HCT116 (cell line): ENCODE measurements at regions not wholly inside any gene's neighbourhood (a gene's known extent, or its start where the extent isn't known, plus 50 kb on each side); places are given as distances from the start of the nearest gene placed in this dataset.

Source experiments
- ATAC-seq: fragments of 200-7000 bp; cut with Tn5 transposase; 2 replicates; pipeline ENCODE4 v1.9.1; 2020; ENCODE audit warnings: mild to moderate bottlenecking, moderate library complexity
- BruUV-seq: library from RNA; stranded (reverse); fragments of 400-500 nt; replicated peaks from 2 replicates; lab custom pipeline; 2021; lab: Mats Ljungman, UMichigan
- CTCF ChIA-PET: fragments of 300-600 bp; sonication (Branson Sonifier 250); formaldehyde crosslinking; loops from one replicate; lab custom pipeline; 2021; ENCODE audit warnings: antibody characterized with exemption; lab: Charles Lee
- POLR2A ChIA-PET: fragments of 300-600, 350-600 bp; sonication (Branson Sonifier 250); formaldehyde crosslinking; loops from one replicate; lab custom pipeline; 2021; ENCODE audit warnings: antibody characterized with exemption; lab: Charles Lee
- RAD21 ChIA-PET, 2 experiments: fragments of 300-600 bp; sonication (Branson Sonifier 250); formaldehyde crosslinking; loops; one replicate each; lab custom pipeline; 2023; ENCODE audit warnings: low total read pairs in 2 of 2; ENCODE audit not compliant: uncharacterized antibody in 2 of 2, unreplicated experiment in 2 of 2, low non-redundant PET in 1 of 2; lab: Charles Lee
- DNase-seq: peaks from one replicate; pipeline ENCODE4 v3.0.0-alpha.2; 2010; ENCODE audit warnings: low read depth, low spot score
- H2AFZ ChIP-seq: fragments of 200-600 bp; shearing (Covaris generic), sonication (generic); 2 replicates; pipeline ENCODE4 v1.6.1; 2017; ENCODE audit warnings: low read depth, mixed run types, mixed read lengths, antibody characterized with exemption, low read length; ENCODE audit not compliant: poor library complexity, severe bottlenecking
- H3K27ac ChIP-seq: 2 replicates; pipeline ENCODE4 v1.5.1; 2012; ENCODE audit warnings: low read depth, low read length
- H3K27me3 ChIP-seq: fragments of 200-600 bp; sonication (generic); 2 replicates; pipeline ENCODE4 v1.6.1; 2016; ENCODE audit warnings: mixed run types, low read length, mixed read lengths; ENCODE audit not compliant: insufficient read depth
- H3K36me3 ChIP-seq, 2 experiments: fragments of 200-500 bp in 1 of 2; fragments of 200-600 bp in 1 of 2; sonication (Bioruptor generic) in 1 of 2; sonication (generic) in 1 of 2; 2 replicates each; pipeline versions ENCODE4 v1.5.1 to v1.6.1; 2014 to 2016; ENCODE audit warnings: low read length in 2 of 2, inconsistent platforms in 1 of 2, mixed read lengths in 1 of 2, mixed run types in 1 of 2; ENCODE audit not compliant: insufficient read depth in 2 of 2, control insufficient read depth in 1 of 2
- H3K4me1 ChIP-seq, 2 experiments: fragments of 200-600 bp in 1 of 2; sonication (generic) in 1 of 2; 2 replicates each; pipeline versions ENCODE4 v1.5.1 to v1.6.1; 2012 to 2017; ENCODE audit warnings: low read length in 2 of 2, inconsistent platforms in 1 of 2, mild to moderate bottlenecking in 1 of 2, mixed read lengths in 1 of 2, mixed run types in 1 of 2, moderate library complexity in 1 of 2; ENCODE audit not compliant: insufficient read depth in 2 of 2, control insufficient read depth in 1 of 2
- H3K4me2 ChIP-seq: fragments of 200-600 bp; sonication (generic); 2 replicates; pipeline ENCODE4 v1.6.1; 2017; ENCODE audit warnings: mixed run types, low read length, mixed read lengths
- H3K4me3 ChIP-seq, 2 experiments: fragments of 200-600 bp in 1 of 2; sonication (generic) in 1 of 2; replicated peaks in 1 of 2; 2 replicates each; pipeline ENCODE4 v1.5.1; 2011 to 2016; ENCODE audit warnings: low read length in 2 of 2, control low read depth in 1 of 2, low read depth in 1 of 2, mild to moderate bottlenecking in 1 of 2, mixed read lengths in 1 of 2, mixed run types in 1 of 2
- H3K79me2 ChIP-seq: fragments of 200-600 bp; sonication (generic); 2 replicates; pipeline ENCODE4 v1.6.1; 2017; ENCODE audit warnings: mild to moderate bottlenecking, mixed run types, low read length, moderate library complexity, mixed read lengths; ENCODE audit not compliant: insufficient read depth
- H3K9ac ChIP-seq: fragments of 200-600 bp; sonication (generic); 2 replicates; pipeline ENCODE4 v1.6.1; 2016; ENCODE audit warnings: low read length, mixed read lengths
- H3K9me2 ChIP-seq: fragments of 200-600 bp; sonication (generic), shearing (Covaris generic); 2 replicates; pipeline ENCODE4 v1.6.1; 2017; ENCODE audit warnings: mixed run types, mild to moderate bottlenecking, moderate library complexity; ENCODE audit not compliant: insufficient read depth
- H3K9me3 ChIP-seq, 2 experiments: fragments of 200-500 bp in 1 of 2; fragments of 200-600 bp in 1 of 2; sonication (Bioruptor generic) in 1 of 2; sonication (generic) in 1 of 2; 2 replicates each; pipeline ENCODE4 v1.6.1; 2014 to 2017; ENCODE audit warnings: low read length in 2 of 2, mixed read lengths in 2 of 2, inconsistent platforms in 1 of 2, low read depth in 1 of 2, mild to moderate bottlenecking in 1 of 2, mixed run types in 1 of 2, moderate library complexity in 1 of 2; ENCODE audit not compliant: control insufficient read depth in 1 of 2, insufficient read depth in 1 of 2
- H4K20me1 ChIP-seq: fragments of 200-600 bp; sonication (generic), shearing (Covaris generic); 2 replicates; pipeline ENCODE4 v1.6.1; 2017; ENCODE audit warnings: mixed run types, mild to moderate bottlenecking, moderate library complexity; ENCODE audit not compliant: insufficient read depth
- ATF3 ChIP-seq: IDR thresholded peaks from 2 replicates; pipeline ENCODE4 v1.6.1; 2012
- CEBPB ChIP-seq: IDR thresholded peaks from 2 replicates; pipeline ENCODE4 v1.6.1; 2012; ENCODE audit warnings: low read depth
- ELF1 ChIP-seq: IDR thresholded peaks from 2 replicates; pipeline ENCODE4 v1.6.1; 2012; ENCODE audit warnings: low read depth, borderline replicate concordance
- EZH2phosphoT487 ChIP-seq: fragments of 200-600 bp; IDR thresholded peaks from 2 replicates; pipeline ENCODE4 v1.6.1; 2018; ENCODE audit warnings: antibody characterized with exemption, borderline replicate concordance
- MAX ChIP-seq: IDR thresholded peaks from 2 replicates; pipeline ENCODE4 v1.6.1; 2012
- POLR2A ChIP-seq: IDR thresholded peaks from 2 replicates; pipeline ENCODE4 v1.7.0; 2011; ENCODE audit warnings: borderline replicate concordance; ENCODE audit not compliant: insufficient read depth, insufficient read length; ENCODE audit errors: extremely low read depth
- RAD21 ChIP-seq: IDR thresholded peaks from 2 replicates; pipeline ENCODE4 v1.6.1; 2012; ENCODE audit warnings: low read depth, mild to moderate bottlenecking
- REST ChIP-seq: IDR thresholded peaks from 2 replicates; pipeline ENCODE4 v1.6.1; 2012; ENCODE audit warnings: low read depth
- TCF7L2 ChIP-seq: IDR thresholded peaks from 2 replicates; pipeline ENCODE4 v1.7.0; 2011; ENCODE audit warnings: borderline replicate concordance, inconsistent platforms; ENCODE audit not compliant: insufficient read depth, insufficient read length; ENCODE audit errors: extremely low read depth
- YY1 ChIP-seq: IDR thresholded peaks from 2 replicates; pipeline ENCODE4 v1.6.1; 2011; ENCODE audit warnings: low read length, low read depth, moderate library complexity, mild to moderate bottlenecking; ENCODE audit not compliant: insufficient replicate concordance; ENCODE audit errors: extremely low read depth
- ZBTB33 ChIP-seq: IDR thresholded peaks from 2 replicates; pipeline ENCODE4 v1.6.1; 2011; ENCODE audit warnings: mild to moderate bottlenecking, low read length, moderate library complexity; ENCODE audit not compliant: insufficient replicate concordance; ENCODE audit errors: extremely low read depth
- intact Hi-C: fragments of 100-400 bp; cut with micrococcal nuclease; formaldehyde crosslinking; loops from 2 replicates; pipeline ENCODE4 v1.10.0; 2022

DNA sequence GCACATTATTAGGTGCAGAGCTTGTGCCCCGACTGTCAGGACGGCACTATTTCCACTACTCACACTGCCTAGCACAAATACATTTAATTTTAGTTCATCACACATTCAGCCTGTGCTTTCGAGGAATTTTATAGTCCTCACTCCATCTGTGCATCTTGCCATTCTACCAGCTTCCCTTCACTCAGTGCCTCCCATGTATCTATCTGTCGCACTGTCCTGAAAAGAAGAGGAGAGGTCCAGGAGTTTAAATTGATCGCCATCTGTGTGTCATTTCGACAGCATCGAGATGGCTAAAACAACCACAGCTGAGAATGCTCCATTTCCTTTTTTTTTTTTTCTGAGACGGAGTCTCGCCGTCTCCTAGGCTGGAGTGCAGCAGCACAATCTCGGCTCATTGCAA lies 97.6 kb upstream of the FOXN3 start:
- Histone ChIP-seq H2AFZ (no peak overlapping the region), H3K27ac (no peak overlapping the region), H3K9me3 (no peaks in the 10 kb centered on the region), H3K27me3 (no peaks in the 10 kb centered on the region), H3K4me1 (peaks cover 0 to 9% of the 10 kb centered on the region in 2 experiments; a peak in 1 of 4 replicates), H3K79me2 (no peaks in the 10 kb centered on the region), H3K9me2 (no peaks in the 10 kb centered on the region), H3K9ac (no peak overlapping the region), H4K20me1 (no peaks in the 10 kb centered on the region), H3K4me2 (no peak overlapping the region), H3K36me3 (no peaks in the 10 kb centered on the region), H3K4me3 (no peak overlapping the region)
- DNase-seq = no peak
- ChIA-PET RAD21 (no interaction called here), POLR2A (no interaction called here), CTCF (no interaction called here)
- intact Hi-C loops = no loop called here
- ATAC-seq = no peak
- TF ChIP-seq YY1 (no peak), CEBPB (no peak), REST (no peak), ZBTB33 (no peak), ELF1 (no peak), MAX (no peak), EZH2phosphoT487 (no peak), POLR2A (no peak), ATF3 (no peak), RAD21 (no peak), TCF7L2 (no peak)
- BruUV-seq = no TSS peak
